ENCODE measurements at regions not wholly inside any gene's neighbourhood (a gene's known extent, or its start where the extent isn't known, plus 50 kb on each side); places are given as distances from the start of the nearest gene placed in this dataset.
"Not testable (repeated sequence)": the region's sequence is repeated elsewhere in the genome, so short reads cannot be mapped to it uniquely, and the experiment has no call there.

GRCh38 chr13:70612881-70613280 lies 504.6 kb upstream of the KLHL1 start:
- no peak for DNase-seq

- DNase-seq, result no peak
Measured at GRCh38 chr13:70604448-70604847, 496.2 kb upstream of the KLHL1 start.

DNA sequence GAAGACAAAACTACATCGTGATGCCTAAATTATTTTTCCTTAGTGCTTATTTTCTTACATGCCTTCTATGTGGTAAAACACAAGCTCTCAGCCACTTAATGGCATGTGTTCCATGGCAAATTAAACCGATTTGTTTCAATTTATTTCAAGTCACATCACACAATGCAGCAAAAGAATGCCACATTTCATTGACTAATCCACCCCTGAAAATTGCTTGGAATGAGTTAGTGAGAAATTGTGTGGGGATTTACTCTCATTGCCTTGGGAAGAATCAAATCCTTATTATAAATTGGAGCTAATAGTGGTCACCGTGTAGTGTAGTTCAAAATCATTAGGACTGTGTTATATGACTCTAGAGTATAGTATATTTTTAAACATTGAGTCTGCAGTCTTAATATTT lies 485.5 kb upstream of the KLHL1 start:
- DNase-seq, result no peak

DNA sequence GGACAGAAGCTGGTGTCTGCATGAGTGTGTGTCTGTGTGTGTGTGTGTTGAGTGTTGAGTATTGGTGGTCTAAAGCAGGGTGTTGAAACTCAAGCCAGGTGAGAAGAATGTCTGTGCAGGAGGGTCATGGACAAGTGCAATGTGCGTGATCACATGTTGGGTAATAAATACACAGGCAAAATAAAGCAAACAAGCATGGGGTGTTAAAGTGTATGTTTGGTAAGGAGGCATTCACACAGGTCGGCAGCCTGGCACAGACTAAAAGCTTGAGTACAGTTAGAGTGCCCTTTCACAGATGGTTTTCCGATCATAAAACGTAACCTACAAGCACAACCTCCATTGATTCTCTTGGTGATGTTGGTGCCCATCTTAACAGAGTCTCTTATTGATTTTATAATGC lies 476.9 kb upstream of the KLHL1 start:
- no peak for DNase-seq

DNA sequence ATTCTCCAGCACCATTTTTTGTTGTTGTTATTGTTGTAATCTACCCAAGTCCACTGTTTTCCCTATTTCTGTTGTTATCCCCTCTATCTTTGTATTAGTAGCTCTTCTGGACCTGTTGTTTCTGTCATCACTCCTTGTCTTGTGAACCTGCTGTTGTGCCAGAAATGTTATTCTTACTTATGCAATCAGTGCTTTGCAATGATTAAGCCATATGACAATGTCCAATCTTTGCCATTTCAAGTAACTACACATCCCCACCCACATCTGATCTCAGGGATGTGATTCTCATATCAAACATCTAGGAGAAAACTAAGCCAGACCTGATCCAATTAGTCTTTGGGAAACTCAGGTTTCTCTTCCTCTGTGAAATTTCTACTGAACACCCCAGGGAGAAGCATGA lies 472.6 kb upstream of the KLHL1 start:
- DNase-seq, result no peak

- DNase-seq, result no peak
Measured at GRCh38 chr13:70579941-70580340, 471.7 kb upstream of the KLHL1 start.

GRCh38 chr13:70571221-70571620 lies 463.0 kb upstream of the KLHL1 start:
- DNase-seq, result no peak

GRCh38 chr13:70568571-70568970 lies 460.3 kb upstream of the KLHL1 start:
- peak; percentile 15 for DNase-seq

GRCh38 chr13:70544706-70545105 lies 436.5 kb upstream of the KLHL1 start:
- no peak for DNase-seq

DNA sequence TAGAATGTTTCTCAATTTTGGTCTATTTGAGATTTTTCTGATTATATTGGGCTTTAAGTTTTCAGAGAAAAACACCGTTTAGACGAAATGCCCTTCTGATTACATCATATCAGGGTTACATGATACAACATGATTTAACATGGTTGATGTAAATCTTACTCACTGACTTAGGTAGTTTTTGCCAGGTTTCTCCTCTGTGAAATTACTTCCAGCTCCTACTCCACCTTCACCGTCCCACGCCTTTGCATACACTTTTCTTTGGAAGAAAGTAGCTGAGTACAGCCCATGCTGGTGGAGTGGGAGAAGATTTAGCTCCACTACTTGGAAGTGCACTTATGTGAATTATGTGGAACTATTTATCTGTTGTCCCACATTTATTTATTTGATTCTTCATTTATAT lies 433.2 kb upstream of the KLHL1 start:
- no peak for DNase-seq

- no peak for DNase-seq
Measured at GRCh38 chr13:70534466-70534865, 426.2 kb upstream of the KLHL1 start.

DNA sequence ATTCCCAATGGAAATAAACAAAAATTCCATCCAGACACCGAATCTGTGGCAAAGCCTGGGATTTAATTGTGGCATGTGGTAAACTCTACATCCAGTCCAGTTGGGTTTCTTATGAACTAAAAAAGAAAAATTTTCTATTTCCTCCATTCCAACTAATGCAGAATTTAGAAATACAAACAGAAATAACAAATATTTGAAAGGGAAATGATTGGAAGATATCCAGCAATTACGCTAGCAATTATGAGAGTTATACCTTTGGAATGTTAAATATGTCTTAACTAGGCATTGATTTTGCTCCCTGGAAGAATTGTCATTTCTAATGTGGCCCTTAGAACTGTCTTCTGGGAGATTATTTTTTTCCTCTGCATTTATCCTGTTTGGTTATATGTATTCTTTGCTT lies 421.4 kb upstream of the KLHL1 start:
- no peak for DNase-seq

GRCh38 chr13:70527599-70527998 lies 419.3 kb upstream of the KLHL1 start:
- DNase-seq, result no peak

- no peak for DNase-seq
Measured at GRCh38 chr13:70523622-70524021, 415.4 kb upstream of the KLHL1 start.

DNA sequence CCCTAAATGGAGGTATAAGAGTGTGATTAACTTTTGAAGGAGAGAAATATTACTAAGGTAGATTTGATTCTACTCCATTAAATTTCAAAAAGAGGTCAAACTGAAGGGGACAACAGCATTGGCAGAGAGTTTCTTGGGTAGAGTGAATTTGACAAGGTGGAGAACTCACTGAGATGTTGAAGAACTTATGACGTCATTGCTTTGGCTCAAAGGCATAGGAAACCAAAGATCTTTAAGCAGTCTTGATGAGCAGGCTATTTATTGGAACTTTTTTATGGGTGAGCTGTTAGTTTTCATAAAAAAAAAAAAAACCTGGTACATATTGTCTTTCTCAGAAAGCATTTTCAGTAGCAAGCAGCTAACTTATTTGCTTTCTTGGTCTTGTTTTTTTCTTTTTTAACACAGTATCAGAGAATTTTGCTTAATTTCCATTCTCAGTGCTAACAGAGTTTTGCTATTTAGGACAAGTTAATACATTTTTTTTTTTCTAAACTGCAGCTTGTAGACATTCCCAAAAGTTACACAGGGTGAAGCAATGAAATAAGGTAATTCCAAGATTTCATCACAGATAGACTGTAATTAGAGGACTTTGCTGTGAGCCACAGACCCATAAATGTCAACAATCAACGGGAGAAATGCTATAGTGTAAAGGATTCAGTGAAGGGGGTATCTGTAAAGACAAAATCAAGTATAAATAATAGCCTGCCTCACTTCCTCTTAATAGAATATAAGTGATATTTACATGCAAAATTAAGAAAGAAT lies 412.2 kb upstream of the KLHL1 start:
- DNase-seq, result no peak

DNA sequence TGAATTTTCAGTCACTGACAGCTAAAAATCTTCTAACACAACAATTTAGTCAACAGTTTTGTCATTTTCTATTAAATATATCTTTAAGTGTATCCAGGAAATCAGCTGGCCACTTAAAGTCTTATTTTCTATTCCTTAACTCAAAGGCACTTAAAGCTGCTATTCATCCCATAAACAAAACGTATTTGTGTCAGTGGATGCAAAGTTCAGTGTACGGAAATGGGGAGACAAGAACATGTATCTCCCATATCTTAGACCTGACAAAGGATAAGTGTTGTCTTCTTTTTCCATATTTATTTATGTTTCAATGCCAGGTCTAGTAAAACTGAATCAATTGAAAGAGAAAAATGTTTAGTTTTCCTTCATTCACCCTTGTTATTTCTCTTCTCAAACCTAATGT lies 409.8 kb upstream of the KLHL1 start:
- DNase-seq, result no peak

GRCh38 chr13:70516226-70516625 lies 408.0 kb upstream of the KLHL1 start:
- DNase-seq, result no peak

DNA sequence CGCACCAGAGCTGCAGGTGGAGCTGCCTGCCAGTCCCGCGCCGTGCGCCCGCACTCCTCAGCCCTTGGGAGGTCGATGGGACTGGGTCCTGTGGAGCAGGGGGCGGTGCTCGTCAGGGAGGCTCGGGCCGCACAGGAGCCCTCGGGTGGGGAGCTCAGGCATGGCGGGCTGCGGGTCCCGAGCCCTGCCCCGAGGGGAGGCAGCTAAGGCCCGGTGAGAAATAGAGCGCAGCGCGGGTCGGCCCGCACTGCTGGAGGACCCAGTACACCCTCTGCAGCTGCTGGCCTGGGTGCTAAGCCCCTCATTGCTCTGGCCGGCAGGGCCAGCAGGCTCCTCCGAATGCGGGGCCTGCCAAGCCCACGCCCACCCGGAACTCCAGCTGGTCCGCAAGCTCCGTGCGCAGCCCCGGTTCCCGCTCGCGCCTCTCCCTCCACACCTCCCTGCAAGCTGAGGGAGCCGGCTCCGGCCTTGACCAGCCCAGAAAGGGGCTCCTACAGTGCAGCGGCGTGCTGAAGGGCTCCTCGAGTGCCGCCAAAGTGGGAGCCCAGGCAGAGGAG lies 403.7 kb upstream of the KLHL1 start:
- not testable (repeated sequence) for DNase-seq

DNA sequence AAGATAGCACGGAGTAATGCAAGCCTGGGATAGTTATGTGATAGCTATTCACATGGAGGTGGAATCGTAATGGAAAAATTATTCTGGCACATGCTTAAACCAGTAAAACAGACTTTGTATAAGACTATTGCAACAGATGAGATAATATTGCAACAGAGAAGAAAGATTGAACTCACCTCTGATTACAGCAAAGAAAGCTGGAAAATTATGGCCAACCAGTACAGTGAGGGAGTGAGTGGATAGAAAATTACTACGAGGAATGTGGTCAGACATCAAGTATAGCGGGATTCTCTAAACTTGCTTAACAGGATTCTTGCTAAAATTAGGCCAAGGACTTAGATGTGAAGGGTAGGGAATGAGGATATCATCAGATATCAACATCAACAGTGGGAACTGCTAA lies 397.6 kb upstream of the KLHL1 start:
- DNase-seq, result no peak

DNA sequence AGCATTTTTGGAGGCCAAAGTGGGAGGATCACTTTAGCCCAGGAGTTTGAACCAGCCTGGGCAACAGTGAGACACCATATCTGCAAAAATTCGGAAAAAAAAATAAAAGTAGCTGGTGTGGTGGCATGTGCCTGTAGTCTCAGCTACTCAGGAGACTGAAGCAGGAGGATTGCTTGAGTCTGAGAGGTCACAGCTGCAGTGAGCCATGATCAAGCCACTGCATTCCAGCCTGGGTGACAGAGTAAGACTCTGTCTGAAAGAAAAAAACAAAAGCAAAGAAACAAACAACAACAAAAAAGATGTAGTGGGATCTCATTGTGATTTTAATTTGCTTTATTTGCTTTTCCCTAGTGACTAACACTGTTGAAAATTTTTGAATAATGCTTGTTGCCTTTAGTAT lies 394.7 kb upstream of the KLHL1 start:
- no peak for DNase-seq

DNA sequence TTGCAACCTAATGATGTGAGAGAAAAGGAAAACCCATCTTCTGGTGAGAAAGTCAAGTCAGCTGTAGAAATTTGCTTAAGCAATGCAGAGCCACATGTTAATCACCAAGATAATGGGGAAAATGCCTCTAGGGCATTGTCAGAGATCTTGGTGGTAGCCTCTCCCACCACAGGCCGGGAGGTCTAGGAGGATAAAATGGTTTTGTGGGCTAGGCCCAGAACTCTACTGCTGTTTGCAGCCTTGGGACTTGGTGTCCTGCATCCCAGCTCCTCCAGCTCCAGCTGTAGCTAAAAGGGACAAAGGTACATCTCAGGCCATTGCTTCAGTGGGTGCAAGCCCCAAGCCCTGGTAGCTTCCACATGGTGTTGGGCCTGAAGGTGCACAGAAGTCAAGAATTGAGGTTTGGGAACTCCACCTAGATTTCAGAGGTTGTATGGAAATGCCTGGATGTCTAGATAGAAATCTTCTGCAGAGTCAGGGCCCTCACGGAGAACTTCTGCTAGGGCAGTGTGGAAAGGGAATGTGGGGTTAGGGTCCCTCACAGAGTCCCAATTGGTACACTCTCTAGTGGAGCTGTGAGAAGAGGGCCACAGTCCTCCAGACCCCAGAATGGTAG lies 382.2 kb upstream of the KLHL1 start:
- DNase-seq, result no peak

GRCh38 chr13:70484931-70485330 lies 376.7 kb upstream of the KLHL1 start:
- no peak for DNase-seq

GRCh38 chr13:70483599-70484276 lies 375.5 kb upstream of the KLHL1 start:
- no peak for DNase-seq

DNA sequence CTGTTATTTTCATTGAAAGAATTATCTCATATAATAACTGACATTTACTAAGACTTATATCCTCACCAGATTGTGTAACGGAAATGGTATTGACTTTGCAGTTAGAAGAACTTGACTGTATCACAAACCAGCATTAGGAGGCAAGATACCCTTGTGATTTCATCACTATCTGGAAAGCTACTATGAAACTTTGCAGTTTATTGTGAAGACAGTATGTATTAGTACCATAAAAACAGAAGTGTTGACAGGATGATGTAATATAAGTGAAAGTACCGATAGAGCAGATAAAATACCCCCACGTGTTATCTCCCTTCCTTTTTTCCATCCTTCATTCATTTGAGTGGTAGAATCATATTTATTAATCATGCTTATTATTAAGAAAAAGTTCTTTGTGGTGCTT lies 365.7 kb upstream of the KLHL1 start:
- no peak for DNase-seq
